Activated T-helper 1 cell treated with anti-CD3 and anti-CD28 coated beads, Interleukin-12 subunit alpha, Interleukin-12 subunit beta, Interleukin-2, Interleukin-4 antibody, amounts not matched to agents 30 ng/mL and 10 ng/mL and 1 ng/mL, durations not matched to agents 14 hours and 24 hours and 36 hours (primary cell): ENCODE measurements at regions not wholly inside any gene's neighbourhood (a gene's known extent, or its start where the extent isn't known, plus 50 kb on each side); places are given as distances from the start of the nearest gene placed in this dataset.

Experiments used
- DNase-seq: peaks from one replicate; pipeline ENCODE4 v3.0.0; 2021; ENCODE audit warnings: low spot score
- H3K27ac Mint-ChIP-seq: one replicate; pipeline ENCODE4 v1.8.0; 2021; ENCODE audit warnings: mild to moderate bottlenecking, mixed read lengths
- H3K27me3 Mint-ChIP-seq: one replicate; pipeline ENCODE4 v1.8.0; 2022; ENCODE audit warnings: mild to moderate bottlenecking, moderate library complexity, mixed read lengths; ENCODE audit not compliant: insufficient read depth
- H3K36me3 Mint-ChIP-seq: one replicate; pipeline ENCODE4 v1.8.0; 2021; ENCODE audit warnings: low read depth, mixed read lengths
- H3K4me1 Mint-ChIP-seq: one replicate; pipeline ENCODE4 v1.8.0; 2021; ENCODE audit warnings: low read depth, mixed read lengths
- H3K4me3 Mint-ChIP-seq: one replicate; pipeline ENCODE4 v1.8.0; 2021; ENCODE audit warnings: mild to moderate bottlenecking, moderate library complexity, mixed read lengths
- H3K9me3 Mint-ChIP-seq: one replicate; pipeline ENCODE4 v1.8.0; 2021; ENCODE audit warnings: mixed read lengths
- intact Hi-C: fragments of 100-400 bp; cut with micrococcal nuclease; formaldehyde crosslinking; loops from one replicate; pipeline ENCODE4 v1.15.1; 2024

- no peaks in the 10 kb centered on the region for H3K9me3 Mint-ChIP-seq
- no peaks in the 10 kb centered on the region for H3K27me3 Mint-ChIP-seq
- intact Hi-C loops: no loop called here
- no peak overlapping the region for H3K27ac Mint-ChIP-seq
- no peak overlapping the region for H3K4me3 Mint-ChIP-seq
- H3K4me1 Mint-ChIP-seq: no peaks in the 10 kb centered on the region
- no peak for DNase-seq
- no peaks in the 10 kb centered on the region for H3K36me3 Mint-ChIP-seq
These were observed 95.9 kb downstream of the ZC3H11B start for GRCh38 chr1:219517031-219517430.

- no peak for DNase-seq
- H3K36me3 Mint-ChIP-seq: no peaks in the 10 kb centered on the region
These were observed 98.2 kb downstream of the ZC3H11B start for GRCh38 chr1:219514728-219515127.

GRCh38 chr1:219507437-219507836, 105.5 kb downstream of the ZC3H11B start:
- peaks cover 3% of the 10 kb centered on the region for H3K27me3 Mint-ChIP-seq

More at GRCh38 chr1:219514728-219515127, 98.2 kb downstream of the ZC3H11B start:
- no peak overlapping the region for H3K4me3 Mint-ChIP-seq
- H3K27ac Mint-ChIP-seq: no peak overlapping the region
- H3K27me3 Mint-ChIP-seq: no peaks in the 10 kb centered on the region
- H3K4me1 Mint-ChIP-seq: no peaks in the 10 kb centered on the region
- no peaks in the 10 kb centered on the region for H3K9me3 Mint-ChIP-seq
- intact Hi-C loops: no loop called here

GRCh38 chr1:219506936-219507335, 106.0 kb downstream of the ZC3H11B start:
- intact Hi-C loops: no loop called here
- no peaks in the 10 kb centered on the region for H3K36me3 Mint-ChIP-seq
- DNase-seq: no peak

More at GRCh38 chr1:219507437-219507836, 105.5 kb downstream of the ZC3H11B start:
- H3K27ac Mint-ChIP-seq: no peak overlapping the region
- no peaks in the 10 kb centered on the region for H3K9me3 Mint-ChIP-seq
- no peaks in the 10 kb centered on the region for H3K36me3 Mint-ChIP-seq
- H3K4me1 Mint-ChIP-seq: no peaks in the 10 kb centered on the region
- no peak overlapping the region for H3K4me3 Mint-ChIP-seq
- DNase-seq: no peak
- intact Hi-C loops: no loop called here

GRCh38 chr1:219506473-219506899, 106.4 kb downstream of the ZC3H11B start:
- Mint-ChIP-seq H3K27me3 (peaks cover 3% of the 10 kb centered on the region), H3K27ac (no peak overlapping the region), H3K36me3 (no peaks in the 10 kb centered on the region), H3K9me3 (no peaks in the 10 kb centered on the region), H3K4me3 (no peak overlapping the region), H3K4me1 (no peaks in the 10 kb centered on the region)
- no peak for DNase-seq
- intact Hi-C loops: no loop called here

More at GRCh38 chr1:219506936-219507335, 106.0 kb downstream of the ZC3H11B start:
- no peaks in the 10 kb centered on the region for H3K4me1 Mint-ChIP-seq
- H3K27me3 Mint-ChIP-seq: peaks cover 3% of the 10 kb centered on the region
- H3K9me3 Mint-ChIP-seq: no peaks in the 10 kb centered on the region
- no peak overlapping the region for H3K27ac Mint-ChIP-seq
- no peak overlapping the region for H3K4me3 Mint-ChIP-seq

- H3K27me3 Mint-ChIP-seq: peaks cover 3% of the 10 kb centered on the region
These were observed 107.0 kb downstream of the ZC3H11B start for GRCh38 chr1:219505886-219506285.

GRCh38 chr1:219503604-219504003, 109.3 kb downstream of the ZC3H11B start:
- Mint-ChIP-seq H3K27ac (no peak overlapping the region), H3K4me1 (no peaks in the 10 kb centered on the region), H3K4me3 (no peak overlapping the region), H3K9me3 (no peaks in the 10 kb centered on the region), H3K27me3 (peaks cover 3% of the 10 kb centered on the region), H3K36me3 (no peaks in the 10 kb centered on the region)
- intact Hi-C loops: no loop called here
- DNase-seq: no peak

More at GRCh38 chr1:219505886-219506285, 107.0 kb downstream of the ZC3H11B start:
- H3K4me3 Mint-ChIP-seq: no peak overlapping the region
- DNase-seq: no peak
- H3K4me1 Mint-ChIP-seq: no peaks in the 10 kb centered on the region
- H3K9me3 Mint-ChIP-seq: no peaks in the 10 kb centered on the region
- intact Hi-C loops: no loop called here
- H3K27ac Mint-ChIP-seq: no peak overlapping the region
- H3K36me3 Mint-ChIP-seq: no peaks in the 10 kb centered on the region

GRCh38 chr1:219500327-219500897, 112.5 kb downstream of the ZC3H11B start:
- intact Hi-C loops: no loop called here
- H3K4me1 Mint-ChIP-seq: no peaks in the 10 kb centered on the region
- no peak for DNase-seq
- no peak overlapping the region for H3K4me3 Mint-ChIP-seq
- peaks cover 3% of the 10 kb centered on the region for H3K27me3 Mint-ChIP-seq
- no peak overlapping the region for H3K27ac Mint-ChIP-seq
- H3K36me3 Mint-ChIP-seq: no peaks in the 10 kb centered on the region
- no peaks in the 10 kb centered on the region for H3K9me3 Mint-ChIP-seq

- H3K36me3 Mint-ChIP-seq: no peaks in the 10 kb centered on the region
- no peak overlapping the region for H3K27ac Mint-ChIP-seq
- H3K9me3 Mint-ChIP-seq: no peaks in the 10 kb centered on the region
- H3K4me3 Mint-ChIP-seq: no peak overlapping the region
- intact Hi-C loops: no loop called here
- H3K4me1 Mint-ChIP-seq: no peaks in the 10 kb centered on the region
- DNase-seq: no peak
- peaks cover 2% of the 10 kb centered on the region for H3K27me3 Mint-ChIP-seq
These were observed 114.2 kb downstream of the ZC3H11B start for GRCh38 chr1:219498666-219499065.

- H3K36me3 Mint-ChIP-seq: no peaks in the 10 kb centered on the region
- DNase-seq: no peak
- H3K4me1 Mint-ChIP-seq: no peaks in the 10 kb centered on the region
- no peak overlapping the region for H3K4me3 Mint-ChIP-seq
- H3K9me3 Mint-ChIP-seq: no peaks in the 10 kb centered on the region
- H3K27ac Mint-ChIP-seq: no peak overlapping the region
- H3K27me3 Mint-ChIP-seq: no peaks in the 10 kb centered on the region
- intact Hi-C loops: no loop called here
These were observed 117.0 kb downstream of the ZC3H11B start for GRCh38 chr1:219495737-219496408.

- H3K36me3 Mint-ChIP-seq: no peaks in the 10 kb centered on the region
These were observed 120.2 kb downstream of the ZC3H11B start for GRCh38 chr1:219492717-219493116.

GRCh38 chr1:219490566-219490965, 122.3 kb downstream of the ZC3H11B start:
- intact Hi-C loops: no loop called here
- H3K27me3 Mint-ChIP-seq: no peaks in the 10 kb centered on the region
- H3K27ac Mint-ChIP-seq: no peak overlapping the region
- no peak for DNase-seq
- H3K9me3 Mint-ChIP-seq: no peaks in the 10 kb centered on the region
- H3K4me1 Mint-ChIP-seq: no peaks in the 10 kb centered on the region
- H3K4me3 Mint-ChIP-seq: no peak overlapping the region
- H3K36me3 Mint-ChIP-seq: no peaks in the 10 kb centered on the region

More at GRCh38 chr1:219492717-219493116, 120.2 kb downstream of the ZC3H11B start:
- no peak for DNase-seq
- Mint-ChIP-seq H3K27me3 (no peaks in the 10 kb centered on the region), H3K4me1 (no peaks in the 10 kb centered on the region), H3K9me3 (no peaks in the 10 kb centered on the region), H3K4me3 (no peak overlapping the region), H3K27ac (no peak overlapping the region)
- intact Hi-C loops: no loop called here

- no peaks in the 10 kb centered on the region for H3K27me3 Mint-ChIP-seq
- DNase-seq: no peak
- no peaks in the 10 kb centered on the region for H3K4me1 Mint-ChIP-seq
- no peak overlapping the region for H3K4me3 Mint-ChIP-seq
- intact Hi-C loops: no loop called here
- no peaks in the 10 kb centered on the region for H3K36me3 Mint-ChIP-seq
- no peaks in the 10 kb centered on the region for H3K9me3 Mint-ChIP-seq
- H3K27ac Mint-ChIP-seq: no peak overlapping the region
These were observed 123.3 kb downstream of the ZC3H11B start for GRCh38 chr1:219489636-219490035.
